K562 (cell line): ENCODE measurements at regions not wholly inside any gene's neighbourhood (a gene's known extent, or its start where the extent isn't known, plus 50 kb on each side); places are given as distances from the start of the nearest gene placed in this dataset.

Experiments used
- BHLHE40 ChIP-seq: IDR thresholded peaks from 2 replicates; pipeline ENCODE4 v1.6.1; 2011; ENCODE audit warnings: low read length, improper control_type of control experiment
- EHMT2 ChIP-seq: fragments of 450-650 bp; IDR thresholded peaks from 2 replicates; pipeline ENCODE4 v1.6.1; 2018; ENCODE audit warnings: antibody characterized with exemption
- ELF2 ChIP-seq: fragments of 250-450 bp; sonication (Bioruptor Pico); IDR thresholded peaks from 2 replicates; pipeline ENCODE4 v1.5.0; 2021; ENCODE audit warnings: mild to moderate bottlenecking
- MED1 ChIP-seq: sonication (generic); formaldehyde crosslinking; IDR thresholded peaks from 2 replicates; pipeline ENCODE4 v1.8.1; 2023; ENCODE audit warnings: missing genetic modification reagents, borderline replicate concordance
- NFATC3 ChIP-seq: fragments of 450-650 bp; IDR thresholded peaks from 2 replicates; pipeline ENCODE4 v1.6.1; 2017; ENCODE audit warnings: mild to moderate bottlenecking
- PCBP2 ChIP-seq: fragments of 200-400 bp; formaldehyde crosslinking; IDR thresholded peaks from 2 replicates; pipeline ENCODE4 v1.6.1; 2018; ENCODE audit warnings: low read length, low read depth, mild to moderate bottlenecking, moderate library complexity; ENCODE audit not compliant: poor library complexity, severe bottlenecking
- PHF20 ChIP-seq: fragments of 450-650 bp; IDR thresholded peaks from 2 replicates; pipeline ENCODE4 v1.6.1; 2018; ENCODE audit not compliant: partially characterized antibody
- SIN3A ChIP-seq, 2 experiments: fragments of 150-350 bp in 1 of 2; IDR thresholded peaks; 2 replicates each; pipeline ENCODE4 v1.6.1; 2011 to 2016; ENCODE audit warnings: borderline replicate concordance in 2 of 2, low read depth in 2 of 2, low read length in 2 of 2, mild to moderate bottlenecking in 2 of 2, moderate library complexity in 2 of 2; ENCODE audit not compliant: control insufficient read depth in 1 of 2
- SMAD4 ChIP-seq: fragments of 250-450 bp; sonication (Bioruptor Pico); conservative IDR thresholded peaks from 2 replicates; pipeline ENCODE4 v1.8.0; 2021; ENCODE audit warnings: inconsistent platforms, mild to moderate bottlenecking, moderate library complexity
- SP2 ChIP-seq: IDR thresholded peaks from 2 replicates; pipeline ENCODE4 v1.6.1; 2011; ENCODE audit warnings: mild to moderate bottlenecking, low read depth, low read length, moderate library complexity; ENCODE audit not compliant: poor library complexity, severe bottlenecking; ENCODE audit errors: extremely low read depth
- TAF15 ChIP-seq: fragments of 200-400 bp; formaldehyde crosslinking; IDR thresholded peaks from 2 replicates; pipeline ENCODE4 v1.6.1; 2017; ENCODE audit warnings: mild to moderate bottlenecking, low read depth, low read length, moderate library complexity
- THRA ChIP-seq: fragments of 450-650 bp; IDR thresholded peaks from 2 replicates; pipeline ENCODE4 v1.6.1; 2017; ENCODE audit warnings: mild to moderate bottlenecking, moderate library complexity
- YBX1 ChIP-seq: fragments of 450-650 bp; IDR thresholded peaks from 2 replicates; pipeline ENCODE4 v1.7.1; 2016; ENCODE audit warnings: mild to moderate bottlenecking
- ZNF239 ChIP-seq: fragments of 250-450 bp; sonication (Bioruptor Pico); IDR thresholded peaks from 2 replicates; pipeline ENCODE4 v1.4.0; 2020; ENCODE audit warnings: mild to moderate bottlenecking
- ZNF324 ChIP-seq: fragments of 250-450 bp; sonication (Bioruptor Pico); IDR thresholded peaks from 2 replicates; pipeline ENCODE4 v1.4.0; 2020; ENCODE audit warnings: mild to moderate bottlenecking
- ZNF408 ChIP-seq: fragments of 250-450 bp; sonication (Bioruptor Pico); IDR thresholded peaks from 2 replicates; pipeline ENCODE4 v1.4.0; 2020; ENCODE audit warnings: low read depth, mild to moderate bottlenecking, moderate library complexity
- ZNF449 ChIP-seq: fragments of 250-450 bp; sonication (Bioruptor Pico); IDR thresholded peaks from 2 replicates; pipeline ENCODE4 v1.8.0; 2022; ENCODE audit warnings: moderate library complexity, mild to moderate bottlenecking, inconsistent platforms
- ZNF778 ChIP-seq: fragments of 450-650 bp; formaldehyde crosslinking; IDR thresholded peaks from 2 replicates; pipeline ENCODE4 v1.4.0; 2020; ENCODE audit warnings: mild to moderate bottlenecking, moderate library complexity
- TF ChIP-seq, protein P1 (sequence below): fragments of 250-450 bp; sonication (Bioruptor Pico); IDR thresholded peaks from 2 replicates; pipeline ENCODE4 v1.8.0; 2021; ENCODE audit warnings: borderline replicate concordance, mild to moderate bottlenecking, moderate library complexity; ENCODE audit not compliant: poor library complexity, severe bottlenecking
- TF ChIP-seq, protein P2 (sequence below): sonication (generic); formaldehyde crosslinking; IDR thresholded peaks from 2 replicates; pipeline ENCODE4 v1.9.0; 2022; ENCODE audit warnings: mild to moderate bottlenecking, missing genetic modification reagents
- TF ChIP-seq, protein P3 (sequence below): fragments of 250-450 bp; sonication (Bioruptor Pico); IDR thresholded peaks from 2 replicates; pipeline ENCODE4 v1.5.0; 2020; ENCODE audit warnings: mild to moderate bottlenecking, borderline replicate concordance

GRCh38 chr7:25495342-25496250 lies 267.3 kb upstream of the NPVF start (continued):
- TF ChIP-seq THRA (no peak), BHLHE40 (peak; percentile 84), EHMT2 (peak; percentile 80), MED1 (CRISPR knock-in tag) (no peak), ZNF324 (CRISPR knock-in tag) (no peak), SMAD4 (CRISPR knock-in tag) (peak; percentile 92), PHF20 (no peak), SIN3A (IDR thresholded peaks at IDR 0.05; ENCODE audit: borderline replicate concordance in 2 of 2, control insufficient read depth in 1 of 2, low read depth in 2 of 2, low read length in 2 of 2) (no peak), ZNF449 (CRISPR knock-in tag) (no peak), ZNF239 (no peak), TAF15 (no peak), PCBP2 (no peak), ELF2 (CRISPR knock-in tag) (no peak), ZNF778 (CRISPR knock-in tag) (no peak), ZNF408 (no peak), SP2 (no peak), NFATC3 (no peak), YBX1 (no peak)
- TF ChIP-seq, protein P1, sequence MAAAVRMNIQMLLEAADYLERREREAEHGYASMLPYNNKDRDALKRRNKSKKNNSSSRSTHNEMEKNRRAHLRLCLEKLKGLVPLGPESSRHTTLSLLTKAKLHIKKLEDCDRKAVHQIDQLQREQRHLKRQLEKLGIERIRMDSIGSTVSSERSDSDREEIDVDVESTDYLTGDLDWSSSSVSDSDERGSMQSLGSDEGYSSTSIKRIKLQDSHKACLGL (CRISPR knock-in tag), result no peak
- TF ChIP-seq, protein P2, sequence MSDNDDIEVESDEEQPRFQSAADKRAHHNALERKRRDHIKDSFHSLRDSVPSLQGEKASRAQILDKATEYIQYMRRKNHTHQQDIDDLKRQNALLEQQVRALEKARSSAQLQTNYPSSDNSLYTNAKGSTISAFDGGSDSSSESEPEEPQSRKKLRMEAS (CRISPR knock-in tag), result peak; percentile 43; the same call in 1 of the 2 replicates
- TF ChIP-seq, protein P3, sequence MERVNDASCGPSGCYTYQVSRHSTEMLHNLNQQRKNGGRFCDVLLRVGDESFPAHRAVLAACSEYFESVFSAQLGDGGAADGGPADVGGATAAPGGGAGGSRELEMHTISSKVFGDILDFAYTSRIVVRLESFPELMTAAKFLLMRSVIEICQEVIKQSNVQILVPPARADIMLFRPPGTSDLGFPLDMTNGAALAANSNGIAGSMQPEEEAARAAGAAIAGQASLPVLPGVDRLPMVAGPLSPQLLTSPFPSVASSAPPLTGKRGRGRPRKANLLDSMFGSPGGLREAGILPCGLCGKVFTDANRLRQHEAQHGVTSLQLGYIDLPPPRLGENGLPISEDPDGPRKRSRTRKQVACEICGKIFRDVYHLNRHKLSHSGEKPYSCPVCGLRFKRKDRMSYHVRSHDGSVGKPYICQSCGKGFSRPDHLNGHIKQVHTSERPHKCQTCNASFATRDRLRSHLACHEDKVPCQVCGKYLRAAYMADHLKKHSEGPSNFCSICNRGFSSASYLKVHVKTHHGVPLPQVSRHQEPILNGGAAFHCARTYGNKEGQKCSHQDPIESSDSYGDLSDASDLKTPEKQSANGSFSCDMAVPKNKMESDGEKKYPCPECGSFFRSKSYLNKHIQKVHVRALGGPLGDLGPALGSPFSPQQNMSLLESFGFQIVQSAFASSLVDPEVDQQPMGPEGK, result no peak
